IgD-negative memory B cell (primary cell): ENCODE measurements at regions not wholly inside any gene's neighbourhood (a gene's known extent, or its start where the extent isn't known, plus 50 kb on each side); places are given as distances from the start of the nearest gene placed in this dataset.

Experiments used
- H3K27ac Mint-ChIP-seq, 3 donors: one replicate each; pipeline ENCODE4 v1.8.0; 2020 to 2022; ENCODE audit warnings: mild to moderate bottlenecking in 3 of 3, mixed read lengths in 3 of 3, moderate library complexity in 1 of 3
- H3K27me3 Mint-ChIP-seq: one replicate; pipeline ENCODE4 v1.8.0; 2021; ENCODE audit warnings: mixed read lengths
- H3K36me3 Mint-ChIP-seq: one replicate; pipeline ENCODE4 v1.8.0; 2020; ENCODE audit warnings: mild to moderate bottlenecking, mixed read lengths
- H3K4me1 Mint-ChIP-seq, 3 donors: one replicate each; pipeline ENCODE4 v1.8.0; 2020 to 2022; ENCODE audit warnings: mixed read lengths in 3 of 3, mild to moderate bottlenecking in 1 of 3
- H3K4me3 Mint-ChIP-seq, 4 donors: one replicate each; pipeline ENCODE4 v1.8.0; 2020 to 2022; ENCODE audit warnings: mild to moderate bottlenecking in 4 of 4, mixed read lengths in 4 of 4, moderate library complexity in 3 of 4
- H3K9me3 Mint-ChIP-seq, 3 donors: one replicate each; pipeline ENCODE4 v1.8.0; 2020 to 2021; ENCODE audit warnings: mixed read lengths in 3 of 3, mild to moderate bottlenecking in 1 of 3

GRCh38 chr6:41452763-41453162 lies 93.4 kb upstream of the FOXP4 start:
- H3K36me3 Mint-ChIP-seq: no peaks in the 10 kb centered on the region
- no peaks in the 10 kb centered on the region for H3K9me3 Mint-ChIP-seq
- no peak overlapping the region for H3K27ac Mint-ChIP-seq
- no peaks in the 10 kb centered on the region for H3K4me1 Mint-ChIP-seq
- H3K27me3 Mint-ChIP-seq: peaks cover 3% of the 10 kb centered on the region
- H3K4me3 Mint-ChIP-seq: no peak overlapping the region

DNA sequence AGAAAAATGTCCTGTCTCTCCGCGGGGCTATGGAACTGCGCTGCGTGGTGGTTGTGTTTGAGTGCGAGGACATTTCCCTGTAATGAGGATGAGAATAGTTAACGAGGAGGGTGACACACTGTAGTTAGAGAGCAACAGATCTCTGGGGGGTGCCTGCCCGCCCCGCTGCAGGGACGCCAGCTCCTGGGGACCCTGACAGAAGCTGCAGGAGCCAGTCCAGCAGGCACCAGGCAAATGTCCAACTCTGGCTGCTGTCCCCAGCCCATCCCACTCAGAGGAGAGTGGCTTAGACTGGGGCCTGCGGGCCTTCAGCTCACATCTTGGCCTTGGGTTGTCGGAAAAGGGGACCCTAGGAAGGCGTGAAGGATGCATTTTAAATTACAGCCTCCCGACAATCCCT lies 92.9 kb upstream of the FOXP4 start:
- H3K36me3 Mint-ChIP-seq: no peaks in the 10 kb centered on the region
- peaks cover 3% of the 10 kb centered on the region for H3K27me3 Mint-ChIP-seq
- H3K27ac Mint-ChIP-seq: no peak overlapping the region
- no peak overlapping the region for H3K4me3 Mint-ChIP-seq
- H3K9me3 Mint-ChIP-seq: no peaks in the 10 kb centered on the region
- no peaks in the 10 kb centered on the region for H3K4me1 Mint-ChIP-seq

GRCh38 chr6:41454189-41454789 lies 91.9 kb upstream of the FOXP4 start:
- Mint-ChIP-seq H3K4me1 (no peaks in the 10 kb centered on the region), H3K9me3 (no peaks in the 10 kb centered on the region), H3K4me3 (no peak overlapping the region), H3K27ac (no peak overlapping the region), H3K27me3 (peaks cover 2% of the 10 kb centered on the region), H3K36me3 (no peaks in the 10 kb centered on the region)

DNA sequence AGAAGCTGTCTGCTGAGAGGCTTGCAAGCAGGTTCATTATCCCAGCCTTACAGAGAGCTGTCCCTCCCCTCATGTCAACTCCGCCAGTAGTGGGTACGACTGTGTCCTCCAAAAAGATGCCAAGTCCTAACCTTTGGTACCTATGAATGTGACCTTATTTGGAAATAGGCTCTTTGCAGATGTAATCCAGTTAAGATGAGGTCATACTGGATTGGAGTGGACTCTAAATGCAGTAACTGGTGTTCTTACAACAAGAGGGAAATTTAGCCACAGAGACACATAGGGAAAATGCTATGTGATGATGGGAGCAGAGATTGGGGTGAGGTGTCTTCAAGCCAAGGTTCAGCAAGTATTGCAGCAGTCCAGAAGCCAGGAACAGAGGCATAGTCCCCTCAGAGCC lies 90.8 kb upstream of the FOXP4 start:
- H3K4me3 Mint-ChIP-seq: no peak overlapping the region
- no peak overlapping the region for H3K27ac Mint-ChIP-seq
- no peaks in the 10 kb centered on the region for H3K9me3 Mint-ChIP-seq
- H3K4me1 Mint-ChIP-seq: no peaks in the 10 kb centered on the region
- H3K36me3 Mint-ChIP-seq: no peaks in the 10 kb centered on the region
- H3K27me3 Mint-ChIP-seq: peaks cover 2% of the 10 kb centered on the region

DNA sequence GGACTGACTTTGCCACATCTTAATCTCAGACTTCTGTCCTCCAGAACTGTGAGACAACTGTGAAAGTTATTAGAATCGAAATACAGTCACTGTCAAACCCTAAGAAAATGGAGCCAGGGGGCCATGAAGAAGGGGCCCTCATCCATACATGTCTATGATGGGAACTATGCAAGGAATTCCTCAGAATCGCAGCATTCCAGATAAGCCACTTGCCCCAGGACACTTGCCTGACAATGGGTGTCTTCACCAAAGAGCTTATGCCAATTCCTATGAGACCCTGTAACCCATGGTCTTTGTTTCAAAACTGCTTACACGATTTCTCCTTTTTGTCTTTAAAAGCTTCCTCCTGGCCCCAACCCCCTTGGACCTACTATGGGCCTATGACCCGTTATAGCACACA lies 90.4 kb upstream of the FOXP4 start:
- Mint-ChIP-seq H3K4me1 (no peaks in the 10 kb centered on the region), H3K27me3 (peaks cover 2% of the 10 kb centered on the region), H3K9me3 (no peaks in the 10 kb centered on the region), H3K27ac (no peak overlapping the region), H3K4me3 (no peak overlapping the region), H3K36me3 (no peaks in the 10 kb centered on the region)

DNA sequence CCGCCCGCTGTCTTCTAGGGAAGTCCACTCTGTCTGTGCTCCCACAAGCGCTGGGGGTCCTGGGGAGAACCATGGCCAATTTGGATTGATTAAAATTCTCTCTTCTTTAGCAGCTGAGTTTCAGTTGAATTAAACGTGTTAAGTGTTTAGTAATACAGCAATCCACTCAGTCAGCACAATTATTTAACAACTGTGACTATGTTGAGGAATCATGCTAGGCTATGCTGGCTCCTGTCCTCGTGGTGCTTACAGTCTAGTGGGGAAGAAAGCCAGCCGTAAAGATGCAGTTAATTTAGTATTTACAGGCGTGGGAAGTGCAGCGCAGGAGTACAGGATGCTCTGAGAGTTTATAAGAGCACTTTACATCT lies 88.9 kb upstream of the FOXP4 start:
- Mint-ChIP-seq H3K9me3 (no peaks in the 10 kb centered on the region), H3K27ac (no peak overlapping the region), H3K36me3 (no peaks in the 10 kb centered on the region), H3K4me3 (no peak overlapping the region), H3K4me1 (no peaks in the 10 kb centered on the region), H3K27me3 (peaks cover 2% of the 10 kb centered on the region)

- H3K27me3 Mint-ChIP-seq: peaks cover 4% of the 10 kb centered on the region
- no peaks in the 10 kb centered on the region for H3K36me3 Mint-ChIP-seq
- H3K27ac Mint-ChIP-seq: no peak overlapping the region
- no peaks in the 10 kb centered on the region for H3K9me3 Mint-ChIP-seq
- H3K4me1 Mint-ChIP-seq: peaks cover 0 to 4% (median 2%) of the 10 kb centered on the region in 3 donors
- H3K4me3 Mint-ChIP-seq: no peak overlapping the region
Observed at GRCh38 chr6:41459738-41460137, 86.4 kb upstream of the FOXP4 start.

DNA sequence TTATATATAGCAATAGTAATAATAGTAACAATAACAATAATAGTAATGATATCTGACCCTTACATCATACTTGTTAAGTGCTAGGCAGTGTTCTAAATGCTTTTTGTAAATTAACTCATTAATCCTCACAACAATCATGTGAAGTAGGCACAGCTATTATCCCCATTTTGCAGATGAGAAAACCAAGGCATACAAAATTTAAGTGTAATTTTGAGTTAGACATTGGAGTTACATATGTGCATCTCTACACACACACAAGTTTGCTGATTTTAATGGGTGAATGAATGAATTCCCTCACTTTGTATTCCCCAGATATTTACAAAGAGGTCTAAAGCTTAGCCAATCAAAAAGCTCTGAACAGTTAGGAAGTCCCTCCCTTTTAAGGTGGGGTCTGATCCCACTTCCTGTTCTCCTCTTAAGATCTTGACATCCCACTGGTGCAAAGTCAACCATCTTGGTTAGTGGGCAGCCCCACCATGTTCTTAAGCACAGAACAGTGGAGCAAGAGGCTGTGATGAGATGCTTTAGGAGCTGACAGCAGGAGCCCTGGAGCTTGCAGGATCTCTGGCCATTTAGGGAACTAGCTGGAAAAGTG lies 85.3 kb upstream of the FOXP4 start:
- Mint-ChIP-seq H3K9me3 (no peaks in the 10 kb centered on the region), H3K36me3 (no peaks in the 10 kb centered on the region), H3K27me3 (peaks cover 8% of the 10 kb centered on the region), H3K4me3 (no peak overlapping the region), H3K27ac (no peak overlapping the region), H3K4me1 (peaks cover 0 to 4% (median 2%) of the 10 kb centered on the region in 3 donors)

- Mint-ChIP-seq H3K27me3 (peaks cover 15% of the 10 kb centered on the region), H3K36me3 (no peaks in the 10 kb centered on the region), H3K4me1 (peaks cover 0 to 4% (median 2%) of the 10 kb centered on the region in 3 donors), H3K9me3 (no peaks in the 10 kb centered on the region), H3K4me3 (no peak overlapping the region), H3K27ac (no peak overlapping the region)
Observed at GRCh38 chr6:41462033-41462432, 84.1 kb upstream of the FOXP4 start.

- Mint-ChIP-seq H3K4me1 (peaks cover 0 to 4% (median 2%) of the 10 kb centered on the region in 3 donors), H3K36me3 (no peaks in the 10 kb centered on the region), H3K27me3 (peaks cover 20% of the 10 kb centered on the region), H3K4me3 (peak overlapping the region in 1 of 4 donors; percentile 47), H3K27ac (no peak overlapping the region), H3K9me3 (no peaks in the 10 kb centered on the region)
Observed at GRCh38 chr6:41463062-41463930, 82.9 kb upstream of the FOXP4 start.

GRCh38 chr6:41464019-41464418 lies 82.2 kb upstream of the FOXP4 start:
- Mint-ChIP-seq H3K27me3 (peaks cover 25% of the 10 kb centered on the region), H3K4me1 (peaks cover 0 to 4% (median 2%) of the 10 kb centered on the region in 3 donors), H3K9me3 (no peaks in the 10 kb centered on the region), H3K36me3 (no peaks in the 10 kb centered on the region), H3K4me3 (no peak overlapping the region), H3K27ac (no peak overlapping the region)

GRCh38 chr6:41464481-41464880 lies 81.7 kb upstream of the FOXP4 start:
- Mint-ChIP-seq H3K27ac (no peak overlapping the region), H3K36me3 (no peaks in the 10 kb centered on the region), H3K4me1 (peaks cover 0 to 4% (median 3%) of the 10 kb centered on the region in 3 donors), H3K27me3 (peaks cover 27% of the 10 kb centered on the region), H3K4me3 (no peak overlapping the region), H3K9me3 (no peaks in the 10 kb centered on the region)

DNA sequence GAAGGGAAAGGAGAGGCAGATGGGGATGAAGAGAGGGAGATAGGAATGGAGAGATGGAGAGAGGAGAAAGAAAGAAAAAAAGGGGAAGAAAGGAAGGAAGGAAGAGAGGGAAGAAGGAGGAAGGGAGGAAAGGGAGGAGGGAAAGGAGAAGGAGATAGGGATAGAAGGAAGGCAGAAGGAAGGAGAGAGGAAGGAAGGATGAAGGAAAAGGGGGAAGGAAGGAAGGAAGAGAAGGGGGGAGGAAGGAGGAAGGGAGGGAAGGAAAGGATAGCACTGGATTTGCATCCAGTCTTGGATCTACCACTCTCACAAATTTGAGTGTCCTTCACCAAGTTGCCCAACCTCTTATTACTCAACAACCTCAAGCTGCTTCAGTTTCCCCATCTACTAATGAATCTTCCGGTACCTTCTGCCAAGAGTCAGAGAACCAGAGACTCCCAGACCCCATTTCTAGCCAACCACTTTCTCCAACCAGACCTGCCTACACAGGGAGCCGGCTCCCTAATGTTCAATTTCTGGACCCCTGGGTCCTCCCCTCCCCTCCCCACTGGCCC lies 79.7 kb upstream of the FOXP4 start:
- Mint-ChIP-seq H3K4me1 (peaks cover 5 to 10% (median 9%) of the 10 kb centered on the region in 3 donors), H3K36me3 (no peaks in the 10 kb centered on the region), H3K27me3 (peaks cover 36% of the 10 kb centered on the region), H3K27ac (no peak overlapping the region), H3K4me3 (no peak overlapping the region), H3K9me3 (no peaks in the 10 kb centered on the region)

- no peaks in the 10 kb centered on the region for H3K9me3 Mint-ChIP-seq
- H3K27ac Mint-ChIP-seq: no peak overlapping the region
- H3K4me1 Mint-ChIP-seq: peaks cover 5 to 10% (median 9%) of the 10 kb centered on the region in 3 donors
- no peak overlapping the region for H3K4me3 Mint-ChIP-seq
- H3K27me3 Mint-ChIP-seq: peaks cover 38% of the 10 kb centered on the region
- H3K36me3 Mint-ChIP-seq: no peaks in the 10 kb centered on the region
Observed at GRCh38 chr6:41467061-41467460, 79.1 kb upstream of the FOXP4 start.

DNA sequence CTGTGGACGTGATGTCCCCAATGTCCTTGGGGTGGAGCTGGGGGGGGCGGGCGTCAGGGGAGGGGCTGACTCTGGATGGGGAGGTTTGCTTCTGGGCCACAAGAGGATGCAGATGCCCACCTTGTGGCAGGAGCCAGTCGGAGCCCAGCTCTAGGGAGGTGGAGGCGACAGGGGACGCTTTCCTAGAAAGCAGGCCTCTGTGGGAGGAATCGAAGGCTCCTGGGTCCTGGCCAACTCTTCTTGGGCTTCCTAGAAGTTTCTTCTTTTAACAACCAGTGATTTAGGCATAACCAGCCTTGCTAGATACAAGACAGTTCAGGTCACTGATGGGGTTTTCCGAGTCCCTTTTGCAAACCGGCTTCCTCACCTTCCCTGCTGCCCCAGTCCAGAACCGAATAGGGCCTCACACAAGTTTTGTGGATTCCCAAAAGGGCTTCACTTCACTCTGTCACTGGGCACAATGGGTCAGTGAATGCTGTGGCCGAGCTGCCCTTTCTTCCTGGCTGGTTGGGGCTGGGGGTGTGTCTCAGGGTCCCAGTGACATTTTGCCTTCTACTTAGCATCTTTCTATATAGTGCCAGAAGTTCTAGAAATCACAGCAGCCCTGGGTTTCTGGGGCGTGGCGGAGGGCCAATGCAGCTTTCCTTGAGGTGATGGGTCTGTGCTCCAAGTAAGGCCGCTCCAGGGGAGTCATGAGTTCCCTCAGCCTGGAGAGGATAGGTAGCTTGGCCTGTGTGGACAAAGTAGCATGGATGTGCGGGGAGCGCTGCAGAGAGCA lies 78.4 kb upstream of the FOXP4 start:
- Mint-ChIP-seq H3K9me3 (no peaks in the 10 kb centered on the region), H3K36me3 (no peaks in the 10 kb centered on the region), H3K27ac (no peak overlapping the region), H3K4me3 (no peak overlapping the region), H3K27me3 (peaks cover 43% of the 10 kb centered on the region), H3K4me1 (peaks cover 5 to 11% (median 10%) of the 10 kb centered on the region in 3 donors)
